NCI-H128 (cell line): ENCODE measurements at regions not wholly inside any gene's neighbourhood (a gene's known extent, or its start where the extent isn't known, plus 50 kb on each side); places are given as distances from the start of the nearest gene placed in this dataset.
"Not testable (repeated sequence)": the region's sequence is repeated elsewhere in the genome, so short reads cannot be mapped to it uniquely, and the experiment has no call there.

ENCODE experiments used
- DNase-seq: peaks from one replicate; lab custom pipeline; 2025; ENCODE audit not compliant: unreplicated experiment; lab: John Stamatoyannopoulos, UW

- no peak for DNase-seq
Measured at GRCh38 chr5:145467446-145467845, 367.7 kb downstream of the PRELID2 start.

DNA sequence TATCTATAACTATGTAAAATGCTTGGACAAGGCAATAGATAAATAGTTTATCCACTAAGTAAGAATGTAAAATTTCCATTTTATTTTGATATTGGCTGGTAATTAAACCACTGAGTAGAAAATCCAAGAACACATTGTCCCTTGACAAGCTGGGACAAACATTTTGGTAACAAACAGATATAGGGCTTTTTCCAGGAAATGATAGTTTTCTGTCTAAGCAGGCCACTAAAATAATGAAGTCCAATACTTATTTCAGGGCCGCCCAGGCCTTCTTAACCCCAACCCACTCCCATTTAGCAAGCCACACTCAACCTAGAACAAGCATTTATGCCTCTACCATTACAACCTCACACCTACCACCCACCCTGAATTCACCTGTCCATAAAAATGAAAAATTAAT is 368.6 kb downstream of the PRELID2 start:
- DNase-seq, result no peak

DNA sequence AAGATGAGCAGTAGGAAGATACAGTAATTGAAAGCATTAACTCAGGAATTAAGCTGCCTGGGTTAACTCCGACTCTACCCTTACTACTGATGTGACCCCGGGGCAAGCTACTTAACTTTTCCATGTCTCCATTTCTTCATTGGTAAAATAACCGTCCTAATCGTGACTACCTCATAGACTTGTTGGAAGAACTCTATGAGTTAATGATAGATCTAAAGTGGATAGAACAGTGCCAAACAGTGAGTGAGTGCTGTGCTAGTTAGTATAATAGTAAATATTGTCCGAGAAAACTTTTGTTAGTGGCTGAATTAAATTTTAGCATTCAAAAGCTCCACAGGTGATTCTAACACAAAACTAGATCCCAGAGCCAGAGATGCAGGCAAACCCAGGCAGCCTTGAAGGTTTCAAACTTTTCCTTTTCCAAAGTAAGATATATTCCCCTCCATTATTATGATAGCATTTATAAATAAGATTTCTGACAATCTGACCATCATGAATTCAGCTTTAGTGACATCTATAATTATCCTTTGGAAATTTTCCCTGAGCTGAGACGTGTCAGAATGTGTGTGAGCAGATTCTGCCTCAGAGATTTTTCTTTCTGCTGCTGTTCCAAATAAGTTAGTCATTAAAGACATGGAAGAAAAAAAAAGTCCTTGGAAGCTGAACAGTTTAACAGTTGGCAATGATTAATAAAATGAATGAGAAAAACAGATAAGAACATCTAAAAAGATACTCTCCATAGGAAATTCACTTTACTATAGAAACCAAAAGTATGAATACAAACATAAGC is 369.5 kb downstream of the PRELID2 start:
- DNase-seq, result no peak

DNA sequence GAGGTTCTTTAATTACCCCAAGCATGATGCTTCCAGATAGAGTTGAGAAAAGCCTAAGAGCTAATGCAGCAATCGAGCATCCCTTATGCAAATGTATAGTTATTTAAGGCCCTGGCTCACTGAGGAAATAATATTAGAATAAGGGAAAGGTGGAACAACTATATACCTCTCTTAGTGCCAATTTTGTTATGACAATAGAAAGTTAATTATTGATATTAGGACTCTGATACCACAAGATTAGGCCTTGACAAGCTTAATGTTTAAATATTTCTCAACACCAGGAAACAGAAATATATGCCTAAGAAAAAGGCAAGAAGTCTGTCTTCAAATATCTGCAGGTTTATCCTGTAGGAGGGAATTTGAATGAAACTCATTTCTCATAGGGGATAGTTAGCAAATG is 371.0 kb downstream of the PRELID2 start:
- no peak for DNase-seq

DNA sequence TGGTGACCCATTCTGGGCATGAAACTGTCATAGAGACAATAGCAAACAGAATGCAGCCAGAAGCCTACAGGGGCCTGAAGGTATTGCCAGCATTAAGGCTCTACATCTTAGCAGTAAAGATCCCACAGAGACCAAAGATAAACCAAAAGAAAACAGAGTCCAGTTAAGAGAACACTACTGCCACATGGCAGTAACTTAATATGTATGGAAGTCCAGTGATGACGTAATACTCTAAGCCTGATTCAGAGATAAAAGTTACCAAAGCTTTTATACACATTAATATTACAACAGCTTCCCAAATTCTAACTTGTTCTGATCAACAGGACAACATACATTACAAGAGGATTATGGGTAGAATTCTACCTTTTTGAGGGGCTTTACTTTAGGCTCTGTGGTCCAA is 371.5 kb downstream of the PRELID2 start:
- DNase-seq, result no peak

DNA sequence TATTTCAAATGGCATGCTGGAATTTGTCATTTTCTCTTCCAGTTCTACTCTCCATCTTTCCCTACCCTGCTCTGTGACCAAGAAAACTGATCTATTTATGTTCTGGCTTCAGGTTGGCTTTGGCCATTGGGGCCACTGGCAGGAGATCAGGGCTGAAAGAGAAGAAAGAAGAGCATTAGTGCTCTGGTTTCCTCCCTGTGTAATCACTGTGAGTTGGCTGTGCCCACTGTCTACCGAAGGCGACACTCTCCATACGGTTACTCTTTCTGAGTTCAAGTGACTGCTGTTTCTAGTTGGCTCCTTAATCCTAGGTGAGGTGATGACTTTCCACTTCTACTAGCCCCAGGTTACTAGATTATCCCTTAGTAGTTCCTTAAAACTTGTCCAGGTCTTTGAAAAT is 372.6 kb downstream of the PRELID2 start:
- DNase-seq, result no peak

DNA sequence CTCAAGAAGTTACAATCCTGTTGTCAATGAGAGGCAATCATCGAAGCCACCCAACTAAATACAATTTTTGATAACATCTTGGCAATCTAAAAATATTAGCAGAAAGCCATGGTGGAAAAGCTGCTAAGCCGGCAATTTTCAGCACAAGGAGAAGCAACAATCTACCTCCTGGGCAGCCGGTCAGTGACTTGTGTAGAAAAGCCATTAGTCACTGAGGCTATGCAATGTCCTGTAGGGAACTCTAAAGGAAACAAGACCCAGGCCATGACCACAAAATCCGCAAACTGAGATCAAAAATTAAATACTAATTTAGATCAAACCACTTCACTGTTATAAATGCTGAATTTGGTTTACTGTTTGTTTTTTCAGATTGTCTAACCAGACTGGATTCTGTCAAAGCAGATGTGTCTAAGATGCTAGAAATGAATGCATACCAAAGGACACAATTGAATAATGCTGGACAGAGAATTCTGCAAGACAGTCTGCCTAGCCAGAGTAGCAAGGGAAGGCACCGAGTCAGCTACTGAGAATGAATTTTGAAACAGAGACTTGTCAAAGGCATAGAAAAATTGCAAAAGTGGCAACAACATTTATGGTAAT is 384.8 kb downstream of the PRELID2 start:
- DNase-seq, result no peak

DNA sequence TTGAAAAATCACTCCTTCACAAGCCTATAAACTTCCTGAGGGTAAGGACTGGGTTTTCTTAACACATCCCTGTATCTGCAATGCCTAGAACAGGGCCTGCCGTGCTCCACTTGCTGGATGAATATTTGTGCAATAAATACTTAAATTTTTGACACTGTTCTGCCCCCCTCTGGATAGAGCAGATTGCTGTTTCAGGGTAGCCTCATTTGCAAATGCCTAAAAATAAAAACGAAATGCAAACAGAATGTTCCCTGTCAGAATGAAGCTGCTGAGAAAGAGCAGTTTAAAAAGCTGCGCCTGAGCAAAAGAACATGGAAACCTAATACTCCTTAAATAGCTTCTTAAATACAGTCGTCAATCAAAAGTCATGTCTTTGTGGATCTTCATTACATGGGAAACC is 385.3 kb downstream of the PRELID2 start:
- no peak for DNase-seq

- DNase-seq, result not testable (repeated sequence)
Measured at GRCh38 chr5:145446875-145447274, 388.3 kb downstream of the PRELID2 start.

DNA sequence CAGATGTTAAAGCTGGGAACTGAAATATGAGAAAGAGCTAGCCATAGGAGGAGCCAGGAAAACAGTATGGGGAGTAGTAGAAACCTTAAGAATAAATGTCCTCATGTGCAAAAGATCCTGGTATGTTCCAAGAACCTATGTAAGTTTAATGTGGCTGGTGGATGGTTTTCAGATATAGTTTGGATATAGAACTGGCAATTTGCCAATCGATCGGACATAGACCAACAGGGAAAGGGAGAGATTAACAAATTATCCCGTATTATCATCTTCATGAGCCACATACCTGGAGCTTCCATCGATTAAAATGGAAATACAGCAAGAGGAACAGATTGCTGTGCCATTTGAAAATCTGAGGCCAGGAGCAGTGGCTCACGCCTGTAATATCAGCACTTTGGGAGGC is 388.7 kb downstream of the PRELID2 start:
- DNase-seq, result no peak

GRCh38 chr5:145445027-145445426 is 390.1 kb downstream of the PRELID2 start:
- no peak for DNase-seq

DNA sequence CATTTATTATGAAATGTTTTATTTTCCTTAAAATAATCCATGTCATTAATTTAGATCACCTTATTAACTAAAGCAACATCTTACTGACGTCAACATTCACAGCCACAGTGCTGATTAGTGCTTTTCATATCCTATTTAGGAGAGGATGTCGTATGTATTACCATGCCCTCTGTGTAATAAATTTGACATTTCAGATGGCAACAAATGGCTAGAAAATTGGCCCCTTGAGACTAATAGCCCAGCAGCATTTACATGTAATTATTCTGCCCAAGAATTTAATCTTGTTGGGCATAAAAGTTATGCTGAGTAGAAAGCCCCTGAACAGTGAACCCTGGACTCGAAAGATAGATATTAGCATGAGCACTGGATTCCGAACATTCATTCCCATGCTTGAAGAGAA is 391.2 kb downstream of the PRELID2 start:
- no peak for DNase-seq

- no peak for DNase-seq
Measured at GRCh38 chr5:145443366-145443765, 391.8 kb downstream of the PRELID2 start.

DNA sequence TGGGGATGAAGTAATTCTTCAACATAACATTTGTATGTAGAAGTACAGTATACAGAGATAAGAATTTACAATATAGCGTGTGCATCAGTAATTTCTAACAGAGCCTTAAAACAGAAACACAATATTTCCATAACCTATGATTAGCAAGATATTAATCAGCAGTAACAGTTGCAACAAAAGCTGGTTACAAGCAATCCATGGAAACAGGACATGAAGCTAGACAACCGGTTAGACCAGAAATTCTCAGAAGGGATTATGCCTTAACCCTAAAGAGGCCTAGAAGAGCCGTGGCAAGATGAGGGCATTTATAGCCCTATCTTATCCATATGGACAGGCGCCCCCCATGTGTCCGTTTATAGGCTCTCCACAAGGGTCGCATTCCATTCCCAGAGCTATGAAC is 392.5 kb downstream of the PRELID2 start:
- not testable (repeated sequence) for DNase-seq

GRCh38 chr5:145441228-145441627 is 393.9 kb downstream of the PRELID2 start:
- no peak for DNase-seq

DNA sequence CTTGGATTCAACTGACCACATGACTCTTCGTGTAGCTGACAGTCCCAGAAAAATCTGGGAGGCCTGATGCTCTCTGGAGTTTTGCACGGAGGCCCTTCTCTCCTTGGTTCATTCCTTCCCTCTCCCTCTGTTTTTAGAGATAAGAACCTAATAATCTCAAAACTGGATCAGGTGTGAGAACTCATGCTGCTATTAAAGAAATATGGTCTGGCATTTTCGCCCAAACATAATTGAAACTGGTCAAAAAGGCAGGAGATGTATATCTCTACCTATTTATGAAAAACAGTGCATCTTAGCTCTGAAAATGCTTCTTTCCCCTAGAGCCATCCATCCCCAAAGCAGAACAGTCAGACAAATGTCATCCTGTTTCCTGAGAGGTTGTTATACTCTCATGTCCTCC is 397.5 kb downstream of the PRELID2 start:
- DNase-seq, result no peak

- no peak for DNase-seq
Measured at GRCh38 chr5:145433077-145433476, 402.1 kb downstream of the PRELID2 start.

GRCh38 chr5:145429170-145429569 is 406.0 kb downstream of the PRELID2 start:
- DNase-seq, result no peak

DNA sequence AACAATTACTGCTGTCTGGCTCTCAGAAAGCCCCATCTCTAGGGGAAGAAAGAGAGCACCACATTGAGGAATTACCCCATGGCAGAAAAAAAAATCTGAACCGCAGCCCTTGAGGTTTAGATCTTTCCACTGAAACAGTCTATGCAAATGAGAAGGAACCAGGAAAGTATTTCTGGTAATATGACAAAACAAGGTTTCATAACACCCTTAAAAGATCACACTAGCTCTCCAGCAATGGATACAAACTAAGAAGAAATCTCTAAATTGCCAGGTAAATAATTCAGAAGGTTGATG is 427.1 kb downstream of the PRELID2 start:
- DNase-seq, result no peak

- no peak for DNase-seq
Measured at GRCh38 chr5:145407300-145408047, 427.7 kb downstream of the PRELID2 start.

GRCh38 chr5:145403992-145404391 is 431.1 kb downstream of the PRELID2 start:
- no peak for DNase-seq

DNA sequence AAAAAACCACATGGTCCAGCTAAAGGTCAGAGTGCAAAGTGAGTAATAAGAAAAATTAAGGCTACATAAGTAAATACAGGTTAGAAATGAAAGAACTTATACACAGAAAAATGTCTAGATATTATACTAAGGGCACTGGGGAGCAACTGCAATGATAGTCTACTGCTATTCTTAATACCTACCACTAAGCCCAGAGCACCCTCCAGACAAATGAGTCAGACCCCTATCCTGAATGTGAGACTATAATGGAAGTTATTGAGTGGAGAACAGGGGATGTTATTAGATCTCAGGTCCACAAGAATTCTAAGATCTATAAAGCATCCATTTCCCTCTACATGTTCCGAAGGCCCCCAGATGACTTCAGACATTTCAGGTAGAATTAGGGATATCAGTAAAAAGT is 438.3 kb downstream of the PRELID2 start:
- DNase-seq, result no peak
